ENCODE measurements at regions not wholly inside any gene's neighbourhood (a gene's known extent, or its start where the extent isn't known, plus 50 kb on each side); places are given as distances from the start of the nearest gene placed in this dataset.

GRCh38 chr2:111219285-111219684 lies 98.6 kb downstream of the BCL2L11 start:
- DNase-seq = no peak

GRCh38 chr2:111219734-111220505 lies 99.2 kb downstream of the BCL2L11 start:
- no peak for DNase-seq

- no peak for DNase-seq
These were observed 100.2 kb downstream of the BCL2L11 start for GRCh38 chr2:111220962-111221361.

- no peak for DNase-seq
These were observed 101.0 kb downstream of the BCL2L11 start for GRCh38 chr2:111221701-111222100.

- DNase-seq = no peak
These were observed 101.6 kb downstream of the BCL2L11 start for GRCh38 chr2:111222204-111222866.

GRCh38 chr2:111225856-111226255 lies 105.1 kb downstream of the BCL2L11 start:
- no peak for DNase-seq

- DNase-seq = no peak
These were observed 106.4 kb downstream of the BCL2L11 start for GRCh38 chr2:111226876-111227700.

- DNase-seq = no peak
These were observed 107.0 kb downstream of the BCL2L11 start for GRCh38 chr2:111227716-111228141.

GRCh38 chr2:111231532-111232252 lies 111.0 kb downstream of the BCL2L11 start:
- no peak for DNase-seq

GRCh38 chr2:111235192-111236015 lies 114.7 kb downstream of the BCL2L11 start:
- no peak for DNase-seq

GRCh38 chr2:111236025-111236424 lies 115.3 kb downstream of the BCL2L11 start:
- DNase-seq = no peak

- DNase-seq = no peak
These were observed 117.6 kb downstream of the BCL2L11 start for GRCh38 chr2:111238296-111238695.

- no peak for DNase-seq
These were observed 118.4 kb downstream of the BCL2L11 start for GRCh38 chr2:111239107-111239506.

- no peak for DNase-seq
These were observed 119.0 kb downstream of the BCL2L11 start for GRCh38 chr2:111239581-111240249.

GRCh38 chr2:111243295-111243694 lies 122.6 kb downstream of the BCL2L11 start:
- DNase-seq = no peak

- DNase-seq = no peak
These were observed 124.2 kb downstream of the BCL2L11 start for GRCh38 chr2:111244864-111245263.

- no peak for DNase-seq
These were observed 125.9 kb downstream of the BCL2L11 start for GRCh38 chr2:111246620-111247061.

GRCh38 chr2:111247491-111247890 lies 126.8 kb downstream of the BCL2L11 start:
- no peak for DNase-seq

GRCh38 chr2:111249806-111250205 lies 129.1 kb downstream of the BCL2L11 start:
- DNase-seq = no peak

- DNase-seq = no peak
These were observed 129.8 kb downstream of the BCL2L11 start for GRCh38 chr2:111250448-111251030.

GRCh38 chr2:111251711-111252110 lies 131.0 kb downstream of the BCL2L11 start:
- no peak for DNase-seq

Data from KG1 (cell line).